GM12878 (cell line): ENCODE measurements at regions not wholly inside any gene's neighbourhood (a gene's known extent, or its start where the extent isn't known, plus 50 kb on each side); places are given as distances from the start of the nearest gene placed in this dataset.

Experiments
- ATAC-seq: fragments of 200-7000 bp; cut with Tn5 transposase; 3 replicates; pipeline ENCODE4 v1.9.1; 2020; ENCODE audit warnings: mild to moderate bottlenecking, moderate library complexity
- BruUV-seq: library from RNA; stranded (reverse); fragments of 400-500 nt; replicated peaks from 2 replicates; lab custom pipeline; 2021; lab: Mats Ljungman, UMichigan
- CTCF ChIA-PET: fragments of 300-600 bp; sonication (Branson Sonifier 250); formaldehyde crosslinking; extraction: SDS; loops from one replicate; lab custom pipeline; 2021; ENCODE audit warnings: inconsistent platforms; lab: Yijun Ruan, JAX
- POLR2A ChIA-PET: fragments of 350-600 bp; formaldehyde crosslinking; extraction: SDS; loops from one replicate; lab custom pipeline; 2021; ENCODE audit warnings: inconsistent platforms; lab: Charles Lee
- RAD21 ChIA-PET: fragments of 300-600 bp; sonication (Branson Sonifier 250); formaldehyde crosslinking; loops from one replicate; lab custom pipeline; 2023; ENCODE audit warnings: antibody characterized with exemption; ENCODE audit not compliant: unreplicated experiment; lab: Charles Lee
- SMC1A ChIA-PET: fragments of 300-600 bp; sonication (Branson Sonifier 250); formaldehyde crosslinking; loops from one replicate; lab custom pipeline; 2023; ENCODE audit not compliant: unreplicated experiment, uncharacterized antibody; lab: Charles Lee
- DNase-seq: peaks from one replicate; pipeline ENCODE4 v3.0.0-alpha.2; 2011; ENCODE audit warnings: low read depth, low spot score
- FAIRE-seq: peaks from 3 replicates; lab custom pipeline; 2011; peaks lifted over from hg19 to GRCh38; lab: Jason Lieb, UNC
- H2AFZ ChIP-seq: 2 replicates; pipeline ENCODE4 v1.6.0; 2011; ENCODE audit warnings: low read depth, low read length, control low read depth; ENCODE audit not compliant: control insufficient read depth
- H3K27ac ChIP-seq: 2 replicates; pipeline ENCODE4 v1.5.1; 2011; ENCODE audit warnings: control low read depth; ENCODE audit not compliant: control insufficient read depth, insufficient read depth
- H3K27me3 ChIP-seq, 2 experiments: replicated peaks in 1 of 2; 2 replicates each; pipeline versions ENCODE4 v1.6.0 to v1.6.1; 2011; ENCODE audit warnings: low read length in 1 of 2; ENCODE audit not compliant: control insufficient read depth in 2 of 2, insufficient read depth in 2 of 2
- H3K36me3 ChIP-seq, 2 experiments: 2 replicates each; pipeline ENCODE4 v1.5.1; 2011; ENCODE audit warnings: low read length in 1 of 2; ENCODE audit not compliant: control insufficient read depth in 2 of 2, insufficient read depth in 2 of 2
- H3K4me1 ChIP-seq: 2 replicates; pipeline ENCODE4 v1.6.1; 2011; ENCODE audit warnings: mild to moderate bottlenecking, low read length, moderate library complexity, mixed read lengths; ENCODE audit not compliant: control insufficient read depth, insufficient read depth
- H3K4me2 ChIP-seq: 2 replicates; pipeline ENCODE4 v1.6.0; 2011; ENCODE audit warnings: control low read depth; ENCODE audit not compliant: control insufficient read depth, insufficient read depth
- H3K4me3 ChIP-seq: fragments of 200-600 bp; sonication (generic); 2 replicates; pipeline ENCODE4 v1.5.1; 2016
- H3K79me2 ChIP-seq: 2 replicates; pipeline ENCODE4 v1.6.0; 2011; ENCODE audit warnings: low read length; ENCODE audit not compliant: control insufficient read depth, insufficient read depth
- H3K9ac ChIP-seq: 2 replicates; pipeline ENCODE4 v1.8.0; 2011; ENCODE audit warnings: low read length, control low read depth, mixed read lengths; ENCODE audit not compliant: control insufficient read depth, insufficient read depth
- H3K9me3 ChIP-seq: replicated peaks from 3 replicates; pipeline ENCODE4 v1.5.1; 2011; ENCODE audit warnings: mild to moderate bottlenecking, low read length; ENCODE audit not compliant: control insufficient read depth, insufficient read depth
- H4K20me1 ChIP-seq: 2 replicates; pipeline ENCODE4 v1.6.0; 2011; ENCODE audit not compliant: control insufficient read depth, insufficient read depth
- ATF3 ChIP-seq: IDR thresholded peaks from 2 replicates; pipeline ENCODE4 v1.6.1; 2011; ENCODE audit warnings: low read depth, mild to moderate bottlenecking, low read length, moderate library complexity, borderline replicate concordance; ENCODE audit errors: extremely low read depth
- EED ChIP-seq: sonication (generic); IDR thresholded peaks from 2 replicates; pipeline ENCODE4 v1.6.1; 2016; ENCODE audit warnings: antibody characterized with exemption, low read depth
- MTA3 ChIP-seq: IDR thresholded peaks from 2 replicates; pipeline ENCODE4 v1.6.1; 2012; ENCODE audit warnings: low read length, inconsistent platforms, borderline replicate concordance
- RELB ChIP-seq: fragments of 450-650 bp; IDR thresholded peaks from 2 replicates; pipeline ENCODE4 v1.6.1; 2017; ENCODE audit warnings: low read depth, mild to moderate bottlenecking, moderate library complexity
- RUNX3 ChIP-seq: IDR thresholded peaks from 2 replicates; pipeline ENCODE4 v1.6.1; 2012; ENCODE audit warnings: low read length, inconsistent platforms
- TAF1 ChIP-seq: IDR thresholded peaks from 2 replicates; pipeline ENCODE4 v1.6.1; 2011; ENCODE audit warnings: mild to moderate bottlenecking, low read depth, low read length, borderline replicate concordance
- TBL1XR1 ChIP-seq: IDR thresholded peaks from 2 replicates; pipeline ENCODE4 v1.6.1; 2012; ENCODE audit warnings: low read depth, low read length, improper control_type of control experiment
- WGBS: methylation state at CpG from one replicate; pipeline ENCODE4 v1.1.6; 2016; ENCODE audit warnings: low lambda C conversion rate; ENCODE audit not compliant: insufficient replicate concordance, insufficient coverage; ENCODE audit errors: missing lambda C conversion rate; 5-methylcytosine and 5-hydroxymethylcytosine counted together
- in situ Hi-C: fragments of 300-500 bp; cut with MboI; formaldehyde crosslinking; loops from 9 replicates; pipeline ENCODE4 v1.14.3; 2018; ENCODE audit warnings: mixed read lengths
- intact Hi-C: fragments of 100-400 bp; cut with micrococcal nuclease; formaldehyde crosslinking; loops from one replicate; pipeline ENCODE4 v1.14.2; 2022; ENCODE audit not compliant: unreplicated experiment
- TF ChIP-seq, protein P1 (sequence below): fragments of 450-650 bp; IDR thresholded peaks from 2 replicates; pipeline ENCODE4 v1.6.1; 2016; ENCODE audit warnings: mild to moderate bottlenecking, moderate library complexity, borderline replicate concordance

DNA sequence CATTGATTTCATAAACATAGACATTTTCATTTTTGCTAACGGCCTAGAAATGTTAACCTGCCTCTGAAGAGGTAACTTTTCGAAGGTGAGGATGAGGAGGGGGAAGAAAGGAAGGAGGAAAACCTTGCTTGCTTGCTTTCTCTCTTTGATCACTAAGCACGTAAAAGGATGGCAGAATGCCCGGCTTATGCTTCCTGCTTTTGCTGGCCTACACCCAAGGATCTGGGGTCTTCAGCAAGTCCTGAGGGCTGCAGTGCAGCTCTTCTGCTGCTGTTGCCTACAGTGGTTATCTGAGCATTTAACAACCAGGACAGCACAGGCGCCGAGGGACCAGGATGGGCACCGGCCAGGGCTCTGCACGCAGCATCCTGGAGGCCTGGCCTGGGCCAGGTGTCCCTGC is 150.8 kb upstream of the TAB2 start (continued):
- TF ChIP-seq TBL1XR1 = no peak
- TF ChIP-seq, protein P1, sequence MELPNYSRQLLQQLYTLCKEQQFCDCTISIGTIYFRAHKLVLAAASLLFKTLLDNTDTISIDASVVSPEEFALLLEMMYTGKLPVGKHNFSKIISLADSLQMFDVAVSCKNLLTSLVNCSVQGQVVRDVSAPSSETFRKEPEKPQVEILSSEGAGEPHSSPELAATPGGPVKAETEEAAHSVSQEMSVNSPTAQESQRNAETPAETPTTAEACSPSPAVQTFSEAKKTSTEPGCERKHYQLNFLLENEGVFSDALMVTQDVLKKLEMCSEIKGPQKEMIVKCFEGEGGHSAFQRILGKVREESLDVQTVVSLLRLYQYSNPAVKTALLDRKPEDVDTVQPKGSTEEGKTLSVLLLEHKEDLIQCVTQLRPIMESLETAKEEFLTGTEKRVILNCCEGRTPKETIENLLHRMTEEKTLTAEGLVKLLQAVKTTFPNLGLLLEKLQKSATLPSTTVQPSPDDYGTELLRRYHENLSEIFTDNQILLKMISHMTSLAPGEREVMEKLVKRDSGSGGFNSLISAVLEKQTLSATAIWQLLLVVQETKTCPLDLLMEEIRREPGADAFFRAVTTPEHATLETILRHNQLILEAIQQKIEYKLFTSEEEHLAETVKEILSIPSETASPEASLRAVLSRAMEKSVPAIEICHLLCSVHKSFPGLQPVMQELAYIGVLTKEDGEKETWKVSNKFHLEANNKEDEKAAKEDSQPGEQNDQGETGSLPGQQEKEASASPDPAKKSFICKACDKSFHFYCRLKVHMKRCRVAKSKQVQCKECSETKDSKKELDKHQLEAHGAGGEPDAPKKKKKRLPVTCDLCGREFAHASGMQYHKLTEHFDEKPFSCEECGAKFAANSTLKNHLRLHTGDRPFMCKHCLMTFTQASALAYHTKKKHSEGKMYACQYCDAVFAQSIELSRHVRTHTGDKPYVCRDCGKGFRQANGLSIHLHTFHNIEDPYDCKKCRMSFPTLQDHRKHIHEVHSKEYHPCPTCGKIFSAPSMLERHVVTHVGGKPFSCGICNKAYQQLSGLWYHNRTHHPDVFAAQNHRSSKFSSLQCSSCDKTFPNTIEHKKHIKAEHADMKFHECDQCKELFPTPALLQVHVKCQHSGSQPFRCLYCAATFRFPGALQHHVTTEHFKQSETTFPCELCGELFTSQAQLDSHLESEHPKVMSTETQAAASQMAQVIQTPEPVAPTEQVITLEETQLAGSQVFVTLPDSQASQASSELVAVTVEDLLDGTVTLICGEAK = no peak
- TF ChIP-seq MTA3 = no peak
- no peak for TF ChIP-seq TAF1
- no peak for TF ChIP-seq ATF3

- H3K27me3 ChIP-seq = no peaks in the 10 kb centered on the region
- RAD21 ChIA-PET = interaction anchor here (0.9 kb wide), 1 partner anchor 335 kb away, joined by 3 read pairs; no protein-coding TSS in a partner anchor
- H3K4me2 ChIP-seq = peak overlapping the region; percentile 38; the same call in 1 of the 2 replicates
- no peak overlapping the region for H3K4me3 ChIP-seq
- SMC1A ChIA-PET = interaction anchor here (1.3 to 1.6 kb wide), 2 partner anchors 44 to 74 kb away, joined by 3 to 5 read pairs; no protein-coding TSS in a partner anchor
- no peak overlapping the region for H3K27ac ChIP-seq
- in situ Hi-C loops (no loop called here), intact Hi-C loops (no loop called here)
- TF ChIP-seq EED (peak; percentile 70), RUNX3 (peak; percentile 81), RELB (no peak)
- H3K9ac ChIP-seq = no peak overlapping the region
- no peaks in the 10 kb centered on the region for H3K79me2 ChIP-seq
- BruUV-seq = no TSS peak
- H3K9me3 ChIP-seq = no peaks in the 10 kb centered on the region
- FAIRE-seq = no peak
- H2AFZ ChIP-seq = peak overlapping the region; percentile 35
- H3K4me1 ChIP-seq = peaks cover 8% of the 10 kb centered on the region; the same call in 1 of the 2 replicates
- H3K36me3 ChIP-seq = no peaks in the 10 kb centered on the region
- peak; percentile 14 for ATAC-seq
- no peaks in the 10 kb centered on the region for H4K20me1 ChIP-seq
- 7% methylated on average over 6 of the region's 6 CpGs for WGBS
- POLR2A ChIA-PET = no interaction called here
- DNase-seq = no peak
- CTCF ChIA-PET = interaction anchor here (1.6 kb wide), 1 partner anchor 263 kb away, joined by 4 read pairs; no protein-coding TSS in a partner anchor
Measured at GRCh38 chr6:149168968-149169367, 148.5 kb upstream of the TAB2 start.
